ENCODE measurements at regions not wholly inside any gene's neighbourhood (a gene's known extent, or its start where the extent isn't known, plus 50 kb on each side); places are given as distances from the start of the nearest gene placed in this dataset.

DNA sequence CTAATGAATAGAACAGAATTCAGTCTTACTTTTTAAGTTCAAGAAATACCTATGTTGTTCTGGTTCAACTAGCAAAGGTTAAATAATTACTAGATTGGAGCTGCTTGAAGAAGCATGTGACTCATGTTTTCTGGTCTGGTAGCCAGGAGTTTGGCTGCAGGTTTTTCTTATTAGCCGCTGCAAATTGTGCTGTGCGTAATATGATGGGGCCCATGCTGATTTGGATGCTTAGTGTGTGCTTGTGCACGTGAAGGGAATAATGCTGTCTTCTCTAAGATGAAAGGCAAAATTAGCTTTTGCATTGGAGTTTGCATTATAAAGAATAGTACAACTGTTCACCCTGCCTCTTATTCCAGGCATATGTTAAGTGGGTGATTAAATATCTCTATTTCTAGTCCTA lies 219.6 kb downstream of the SNCA start:
- H2AFZ ChIP-seq (ENCODE audit: low read length), result no peak overlapping the region
- H3K27ac ChIP-seq (ENCODE audit: insufficient read length, low read depth, low read length), result no peak overlapping the region
- no peak overlapping the region for H3K18ac ChIP-seq (ENCODE audit: insufficient read length, low read depth, low read length)
- no peaks in the 10 kb centered on the region for H3K4me1 ChIP-seq (ENCODE audit: insufficient read depth, low read length)
- H3K4ac ChIP-seq (ENCODE audit: low read depth, low read length), result no peak overlapping the region
- H3K4me2 ChIP-seq (ENCODE audit: insufficient read depth, insufficient read length, low read length), result no peak overlapping the region
- H3K23ac ChIP-seq (ENCODE audit: insufficient read length, low read depth, low read length), result no peak overlapping the region
- H3K9ac ChIP-seq (ENCODE audit: extremely low read depth, insufficient read length, low read length), result no peak overlapping the region
- Mint-ChIP-seq H3K4me3 (no peak overlapping the region), H3K27ac (no peak overlapping the region), H3K9me3 (no peaks in the 10 kb centered on the region), H3K4me1 (peaks cover 14 to 15% of the 10 kb centered on the region in 2 experiments), H3K27me3 (ENCODE audit: low read depth) (no peaks in the 10 kb centered on the region), H3K36me3 (ENCODE audit: insufficient read depth in 1 of 3, low read depth in 3 of 3) (no peaks in the 10 kb centered on the region)
- WGBS (ENCODE audit: extremely low coverage, insufficient read length, low lambda C conversion rate), result no CpG with 5 or more reads among the region's 3 CpGs
- no peak overlapping the region for H2BK15ac ChIP-seq (ENCODE audit: low read depth, low read length)
- no peak overlapping the region for H3T11ph ChIP-seq (ENCODE audit: low read length)
- no peaks in the 10 kb centered on the region for H3K27me3 ChIP-seq (ENCODE audit: insufficient read depth, low read length)
- no peaks in the 10 kb centered on the region for H3K9me3 ChIP-seq (ENCODE audit: control insufficient read depth, low read depth, low read length)
- no peaks in the 10 kb centered on the region for H4K20me1 ChIP-seq (ENCODE audit: control insufficient read depth, insufficient read depth, insufficient read length)
- no peaks in the 10 kb centered on the region for H3K79me1 ChIP-seq (ENCODE audit: insufficient read depth, low read depth, low read length, poor library complexity, severe bottlenecking)
- H3K14ac ChIP-seq (ENCODE audit: insufficient read depth, low read length), result no peak overlapping the region
- no peak overlapping the region for H2BK12ac ChIP-seq (ENCODE audit: insufficient read length, low read depth, low read length)
- H4K5ac ChIP-seq (ENCODE audit: insufficient read length, low read depth, low read length), result no peak overlapping the region
- H3K56ac ChIP-seq (ENCODE audit: insufficient read length, low read depth, low read length), result no peak overlapping the region
- H4K8ac ChIP-seq (replicated peaks; ENCODE audit: insufficient read length, low read depth, low read length), result no peak overlapping the region
- no peaks in the 10 kb centered on the region for H3K79me2 ChIP-seq (ENCODE audit: insufficient read depth, low read length)
- no peaks in the 10 kb centered on the region for H3K23me2 ChIP-seq (ENCODE audit: insufficient read length, low read depth, low read length, poor library complexity, severe bottlenecking)
- no peak for DNase-seq
- H2BK20ac ChIP-seq (ENCODE audit: low read depth, low read length, poor library complexity, severe bottlenecking), result no peak overlapping the region
- no peak overlapping the region for H4K91ac ChIP-seq (ENCODE audit: insufficient read length, low read depth, low read length)
- H2BK5ac ChIP-seq (ENCODE audit: insufficient read length, low read length), result no peak overlapping the region
- TF ChIP-seq CTCF (conservative IDR thresholded peaks at IDR 0.05), result no peak
- no peak overlapping the region for H2BK120ac ChIP-seq (ENCODE audit: low read depth, low read length, poor library complexity, severe bottlenecking)
- no peak overlapping the region for H2AK5ac ChIP-seq (ENCODE audit: insufficient read length, low read length)

All from H9 (cell line).